Lower lobe of right lung (tissue), 2 donors: ENCODE measurements at regions not wholly inside any gene's neighbourhood (a gene's known extent, or its start where the extent isn't known, plus 50 kb on each side); places are given as distances from the start of the nearest gene placed in this dataset.

Experiments
- ATAC-seq, 2 donors: fragments of 200-7000 bp; cut with Tn5 transposase; one replicate each; pipeline ENCODE4 v1.9.1; 2020 to 2022; ENCODE audit warnings: mild to moderate bottlenecking in 2 of 2, moderate library complexity in 2 of 2
- DNase-seq: peaks from one replicate; pipeline ENCODE4 v3.0.0-alpha.2; 2020
- H3K27ac ChIP-seq: fragments of 200-600 bp; one replicate; pipeline ENCODE4 v1.8.0; 2022
- H3K27me3 ChIP-seq: fragments of 200-600 bp; one replicate; pipeline ENCODE4 v1.8.0; 2022; ENCODE audit warnings: low read depth
- H3K36me3 ChIP-seq: fragments of 200-600 bp; one replicate; pipeline ENCODE4 v1.8.0; 2022; ENCODE audit warnings: mild to moderate bottlenecking
- H3K4me1 ChIP-seq: fragments of 200-600 bp; one replicate; pipeline ENCODE4 v1.8.0; 2022
- H3K4me3 ChIP-seq: fragments of 200-600 bp; one replicate; pipeline ENCODE4 v1.8.0; 2022; ENCODE audit warnings: mild to moderate bottlenecking
- H3K9me3 ChIP-seq: fragments of 200-600 bp; one replicate; pipeline ENCODE4 v1.8.0; 2022
- CTCF ChIP-seq: fragments of 200-600 bp; IDR thresholded peaks from one replicate; pipeline ENCODE4 v1.8.0; 2022; ENCODE audit warnings: antibody characterized with exemption, mild to moderate bottlenecking
- intact Hi-C: fragments of 100-400 bp; cut with DNase I; formaldehyde crosslinking; loops from one replicate; pipeline ENCODE4 v1.11.0; 2022
- donor health status: DM: no; HTN: yes; CAD: no; lungs with severe emphysema.

- ATAC-seq (no peak), DNase-seq (no peak)
- Histone ChIP-seq H3K27me3 (no peaks in the 10 kb centered on the region), H3K36me3 (no peaks in the 10 kb centered on the region), H3K9me3 (no peaks in the 10 kb centered on the region), H3K27ac (no peak overlapping the region), H3K4me1 (no peaks in the 10 kb centered on the region), H3K4me3 (no peak overlapping the region)
- intact Hi-C loops, result no loop called here
- TF ChIP-seq CTCF, result no peak
Measured at GRCh38 chr21:27306791-27307775, 340.2 kb upstream of the ADAMTS5 start.

GRCh38 chr21:27306206-27306605 is 339.3 kb upstream of the ADAMTS5 start:
- no peak for TF ChIP-seq CTCF
- ATAC-seq, result no peak
- H3K27ac ChIP-seq, result no peak overlapping the region
- no peaks in the 10 kb centered on the region for H3K36me3 ChIP-seq
- intact Hi-C loops, result no loop called here
- H3K4me1 ChIP-seq, result no peaks in the 10 kb centered on the region
- no peak for DNase-seq
- H3K4me3 ChIP-seq, result no peak overlapping the region
- no peaks in the 10 kb centered on the region for H3K9me3 ChIP-seq
- no peaks in the 10 kb centered on the region for H3K27me3 ChIP-seq

GRCh38 chr21:27301220-27301619 is 334.3 kb upstream of the ADAMTS5 start:
- H3K27me3 ChIP-seq, result no peaks in the 10 kb centered on the region
- H3K9me3 ChIP-seq, result no peaks in the 10 kb centered on the region
- DNase-seq, result no peak
- no peaks in the 10 kb centered on the region for H3K4me1 ChIP-seq
- no peak for TF ChIP-seq CTCF
- no peak overlapping the region for H3K27ac ChIP-seq
- ATAC-seq, result no peak
- intact Hi-C loops, result no loop called here
- no peaks in the 10 kb centered on the region for H3K36me3 ChIP-seq
- H3K4me3 ChIP-seq, result no peak overlapping the region

GRCh38 chr21:27300770-27301169 is 333.9 kb upstream of the ADAMTS5 start:
- intact Hi-C loops, result no loop called here

GRCh38 chr21:27298465-27298864 is 331.6 kb upstream of the ADAMTS5 start:
- TF ChIP-seq CTCF, result no peak
- H3K27me3 ChIP-seq, result no peaks in the 10 kb centered on the region
- H3K9me3 ChIP-seq, result no peaks in the 10 kb centered on the region
- H3K4me3 ChIP-seq, result no peak overlapping the region
- ATAC-seq (no peak), DNase-seq (no peak)
- intact Hi-C loops, result no loop called here
- no peaks in the 10 kb centered on the region for H3K4me1 ChIP-seq
- H3K36me3 ChIP-seq, result no peaks in the 10 kb centered on the region
- no peak overlapping the region for H3K27ac ChIP-seq

More at GRCh38 chr21:27300770-27301169, 333.9 kb upstream of the ADAMTS5 start:
- DNase-seq (no peak), ATAC-seq (no peak)
- Histone ChIP-seq H3K27me3 (no peaks in the 10 kb centered on the region), H3K4me1 (no peaks in the 10 kb centered on the region), H3K9me3 (no peaks in the 10 kb centered on the region), H3K36me3 (no peaks in the 10 kb centered on the region), H3K27ac (no peak overlapping the region), H3K4me3 (no peak overlapping the region)
- no peak for TF ChIP-seq CTCF
